ENCODE measurements at regions not wholly inside any gene's neighbourhood (a gene's known extent, or its start where the extent isn't known, plus 50 kb on each side); places are given as distances from the start of the nearest gene placed in this dataset.

- no peaks in the 10 kb centered on the region for H4K20me1 ChIP-seq (ENCODE audit: low read depth, low read length)
- no peak overlapping the region for H3K4me3 ChIP-seq (ENCODE audit: insufficient read depth, low read length, poor library complexity, severe bottlenecking)
- H3K9me2 ChIP-seq (replicated peaks; ENCODE audit: insufficient read depth, low read length): no peaks in the 10 kb centered on the region
- TF ChIP-seq, protein P1, sequence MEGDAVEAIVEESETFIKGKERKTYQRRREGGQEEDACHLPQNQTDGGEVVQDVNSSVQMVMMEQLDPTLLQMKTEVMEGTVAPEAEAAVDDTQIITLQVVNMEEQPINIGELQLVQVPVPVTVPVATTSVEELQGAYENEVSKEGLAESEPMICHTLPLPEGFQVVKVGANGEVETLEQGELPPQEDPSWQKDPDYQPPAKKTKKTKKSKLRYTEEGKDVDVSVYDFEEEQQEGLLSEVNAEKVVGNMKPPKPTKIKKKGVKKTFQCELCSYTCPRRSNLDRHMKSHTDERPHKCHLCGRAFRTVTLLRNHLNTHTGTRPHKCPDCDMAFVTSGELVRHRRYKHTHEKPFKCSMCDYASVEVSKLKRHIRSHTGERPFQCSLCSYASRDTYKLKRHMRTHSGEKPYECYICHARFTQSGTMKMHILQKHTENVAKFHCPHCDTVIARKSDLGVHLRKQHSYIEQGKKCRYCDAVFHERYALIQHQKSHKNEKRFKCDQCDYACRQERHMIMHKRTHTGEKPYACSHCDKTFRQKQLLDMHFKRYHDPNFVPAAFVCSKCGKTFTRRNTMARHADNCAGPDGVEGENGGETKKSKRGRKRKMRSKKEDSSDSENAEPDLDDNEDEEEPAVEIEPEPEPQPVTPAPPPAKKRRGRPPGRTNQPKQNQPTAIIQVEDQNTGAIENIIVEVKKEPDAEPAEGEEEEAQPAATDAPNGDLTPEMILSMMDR (IDR thresholded peaks at IDR 0.05; ENCODE audit: insufficient read depth, low read length, poor library complexity, severe bottlenecking): no peak
- no peak for TF ChIP-seq EZH2phosphoT487 (conservative IDR thresholded peaks at IDR 0.05; ENCODE audit: low read length)
- no peaks in the 10 kb centered on the region for H3F3A ChIP-seq (ENCODE audit: insufficient read depth)
- H3K4me2 ChIP-seq (ENCODE audit: low read depth, low read length, poor library complexity, severe bottlenecking): no peak overlapping the region
- no peaks in the 10 kb centered on the region for H3K9me3 ChIP-seq (ENCODE audit: insufficient read depth, low read length)
- no peaks in the 10 kb centered on the region for H3K79me2 ChIP-seq (ENCODE audit: insufficient read depth, low read length)
- H3K27ac ChIP-seq (ENCODE audit: low read depth, low read length): no peak overlapping the region
- H2AFZ ChIP-seq (ENCODE audit: low read depth, low read length, severe bottlenecking): no peak overlapping the region
- H3K27me3 ChIP-seq (ENCODE audit: low read length): no peaks in the 10 kb centered on the region
- H3K36me3 ChIP-seq (ENCODE audit: low read length): no peaks in the 10 kb centered on the region
- no peak overlapping the region for H3K9ac ChIP-seq (ENCODE audit: low read length)
These were observed 176.5 kb downstream of the CENPW start for GRCh38 chr6:126516411-126516810.

GRCh38 chr6:126524811-126525326 is 185.0 kb downstream of the CENPW start:
- no peaks in the 10 kb centered on the region for H3K9me2 ChIP-seq (replicated peaks; ENCODE audit: insufficient read depth, low read length)
- H3K4me3 ChIP-seq (ENCODE audit: insufficient read depth, low read length, poor library complexity, severe bottlenecking): no peak overlapping the region
- no peaks in the 10 kb centered on the region for H3K9me3 ChIP-seq (ENCODE audit: insufficient read depth, low read length)
- H3K27me3 ChIP-seq (ENCODE audit: low read length): no peaks in the 10 kb centered on the region
- H3K9ac ChIP-seq (ENCODE audit: low read length): no peak overlapping the region
- no peaks in the 10 kb centered on the region for H4K20me1 ChIP-seq (ENCODE audit: low read depth, low read length)
- no peaks in the 10 kb centered on the region for H3K36me3 ChIP-seq (ENCODE audit: low read length)
- no peak overlapping the region for H2AFZ ChIP-seq (ENCODE audit: low read depth, low read length, severe bottlenecking)
- no peaks in the 10 kb centered on the region for H3F3A ChIP-seq (ENCODE audit: insufficient read depth)
- H3K79me2 ChIP-seq (ENCODE audit: insufficient read depth, low read length): no peaks in the 10 kb centered on the region
- TF ChIP-seq EZH2phosphoT487 (conservative IDR thresholded peaks at IDR 0.05; ENCODE audit: low read length): no peak
- TF ChIP-seq, protein P1 (IDR thresholded peaks at IDR 0.05; ENCODE audit: insufficient read depth, low read length, poor library complexity, severe bottlenecking): no peak
- no peak overlapping the region for H3K27ac ChIP-seq (ENCODE audit: low read depth, low read length)
- H3K4me2 ChIP-seq (ENCODE audit: low read depth, low read length, poor library complexity, severe bottlenecking): no peak overlapping the region

- Histone ChIP-seq H3K36me3 (ENCODE audit: low read length) (no peaks in the 10 kb centered on the region), H3K9me3 (ENCODE audit: insufficient read depth, low read length) (no peaks in the 10 kb centered on the region), H3K79me2 (ENCODE audit: insufficient read depth, low read length) (no peaks in the 10 kb centered on the region), H3K27ac (ENCODE audit: low read depth, low read length) (no peak overlapping the region), H3K9ac (ENCODE audit: low read length) (no peak overlapping the region), H3K27me3 (ENCODE audit: low read length) (no peaks in the 10 kb centered on the region), H4K20me1 (ENCODE audit: low read depth, low read length) (no peaks in the 10 kb centered on the region), H3F3A (ENCODE audit: insufficient read depth) (no peaks in the 10 kb centered on the region), H2AFZ (ENCODE audit: low read depth, low read length, severe bottlenecking) (no peak overlapping the region), H3K9me2 (replicated peaks; ENCODE audit: insufficient read depth, low read length) (no peaks in the 10 kb centered on the region), H3K4me2 (ENCODE audit: low read depth, low read length, poor library complexity, severe bottlenecking) (no peak overlapping the region), H3K4me3 (ENCODE audit: insufficient read depth, low read length, poor library complexity, severe bottlenecking) (no peak overlapping the region)
- TF ChIP-seq EZH2phosphoT487 (conservative IDR thresholded peaks at IDR 0.05; ENCODE audit: low read length): no peak
These were observed 186.6 kb downstream of the CENPW start for GRCh38 chr6:126526547-126526946.

- no peaks in the 10 kb centered on the region for H3K27me3 ChIP-seq (ENCODE audit: low read length)
- H3K27ac ChIP-seq (ENCODE audit: low read depth, low read length): no peak overlapping the region
- no peak overlapping the region for H2AFZ ChIP-seq (ENCODE audit: low read depth, low read length, severe bottlenecking)
These were observed 187.2 kb downstream of the CENPW start for GRCh38 chr6:126526996-126527606.

More at GRCh38 chr6:126526996-126527606, 187.2 kb downstream of the CENPW start:
- H3K4me2 ChIP-seq (ENCODE audit: low read depth, low read length, poor library complexity, severe bottlenecking): no peak overlapping the region
- H3K4me3 ChIP-seq (ENCODE audit: insufficient read depth, low read length, poor library complexity, severe bottlenecking): no peak overlapping the region
- TF ChIP-seq, protein P1 (IDR thresholded peaks at IDR 0.05; ENCODE audit: insufficient read depth, low read length, poor library complexity, severe bottlenecking): no peak
- TF ChIP-seq EZH2phosphoT487 (conservative IDR thresholded peaks at IDR 0.05; ENCODE audit: low read length): no peak
- no peaks in the 10 kb centered on the region for H3K9me2 ChIP-seq (replicated peaks; ENCODE audit: insufficient read depth, low read length)
- no peaks in the 10 kb centered on the region for H3K9me3 ChIP-seq (ENCODE audit: insufficient read depth, low read length)
- H3F3A ChIP-seq (ENCODE audit: insufficient read depth): no peaks in the 10 kb centered on the region
- H3K36me3 ChIP-seq (ENCODE audit: low read length): no peaks in the 10 kb centered on the region
- no peaks in the 10 kb centered on the region for H3K79me2 ChIP-seq (ENCODE audit: insufficient read depth, low read length)
- no peak overlapping the region for H3K9ac ChIP-seq (ENCODE audit: low read length)
- no peaks in the 10 kb centered on the region for H4K20me1 ChIP-seq (ENCODE audit: low read depth, low read length)
